ENCODE measurements at regions not wholly inside any gene's neighbourhood (a gene's known extent, or its start where the extent isn't known, plus 50 kb on each side); places are given as distances from the start of the nearest gene placed in this dataset.

DNA sequence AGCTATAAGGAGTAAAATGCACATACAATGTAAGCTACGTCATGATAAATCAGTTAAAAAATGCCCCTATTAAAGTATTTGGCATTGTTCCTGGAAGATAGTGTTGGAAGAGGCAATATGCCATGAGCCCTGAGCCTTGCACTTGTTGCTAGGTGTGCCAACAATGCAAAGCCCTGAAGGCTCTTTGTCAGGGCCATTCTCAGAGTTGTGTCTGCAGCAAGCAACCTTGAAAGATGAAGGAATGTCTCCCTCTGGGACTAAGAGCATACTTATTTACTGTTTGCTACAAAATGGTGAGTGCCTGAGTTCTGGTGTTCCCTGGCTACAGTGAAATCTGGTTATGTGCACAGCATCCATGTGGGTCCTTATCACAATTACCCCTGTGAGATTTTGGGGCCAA lies 322.3 kb upstream of the FAT3 start:
- TF ChIP-seq, protein P1, sequence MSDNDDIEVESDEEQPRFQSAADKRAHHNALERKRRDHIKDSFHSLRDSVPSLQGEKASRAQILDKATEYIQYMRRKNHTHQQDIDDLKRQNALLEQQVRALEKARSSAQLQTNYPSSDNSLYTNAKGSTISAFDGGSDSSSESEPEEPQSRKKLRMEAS (IDR thresholded peaks at IDR 0.05; ENCODE audit: low read depth): no peak
- TF ChIP-seq, protein P2, sequence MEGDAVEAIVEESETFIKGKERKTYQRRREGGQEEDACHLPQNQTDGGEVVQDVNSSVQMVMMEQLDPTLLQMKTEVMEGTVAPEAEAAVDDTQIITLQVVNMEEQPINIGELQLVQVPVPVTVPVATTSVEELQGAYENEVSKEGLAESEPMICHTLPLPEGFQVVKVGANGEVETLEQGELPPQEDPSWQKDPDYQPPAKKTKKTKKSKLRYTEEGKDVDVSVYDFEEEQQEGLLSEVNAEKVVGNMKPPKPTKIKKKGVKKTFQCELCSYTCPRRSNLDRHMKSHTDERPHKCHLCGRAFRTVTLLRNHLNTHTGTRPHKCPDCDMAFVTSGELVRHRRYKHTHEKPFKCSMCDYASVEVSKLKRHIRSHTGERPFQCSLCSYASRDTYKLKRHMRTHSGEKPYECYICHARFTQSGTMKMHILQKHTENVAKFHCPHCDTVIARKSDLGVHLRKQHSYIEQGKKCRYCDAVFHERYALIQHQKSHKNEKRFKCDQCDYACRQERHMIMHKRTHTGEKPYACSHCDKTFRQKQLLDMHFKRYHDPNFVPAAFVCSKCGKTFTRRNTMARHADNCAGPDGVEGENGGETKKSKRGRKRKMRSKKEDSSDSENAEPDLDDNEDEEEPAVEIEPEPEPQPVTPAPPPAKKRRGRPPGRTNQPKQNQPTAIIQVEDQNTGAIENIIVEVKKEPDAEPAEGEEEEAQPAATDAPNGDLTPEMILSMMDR (IDR thresholded peaks at IDR 0.05): no peak
- no peak for TF ChIP-seq POLR2AphosphoS5 (IDR thresholded peaks at IDR 0.05; ENCODE audit: low read depth, low read length)
- TF ChIP-seq, protein P3, sequence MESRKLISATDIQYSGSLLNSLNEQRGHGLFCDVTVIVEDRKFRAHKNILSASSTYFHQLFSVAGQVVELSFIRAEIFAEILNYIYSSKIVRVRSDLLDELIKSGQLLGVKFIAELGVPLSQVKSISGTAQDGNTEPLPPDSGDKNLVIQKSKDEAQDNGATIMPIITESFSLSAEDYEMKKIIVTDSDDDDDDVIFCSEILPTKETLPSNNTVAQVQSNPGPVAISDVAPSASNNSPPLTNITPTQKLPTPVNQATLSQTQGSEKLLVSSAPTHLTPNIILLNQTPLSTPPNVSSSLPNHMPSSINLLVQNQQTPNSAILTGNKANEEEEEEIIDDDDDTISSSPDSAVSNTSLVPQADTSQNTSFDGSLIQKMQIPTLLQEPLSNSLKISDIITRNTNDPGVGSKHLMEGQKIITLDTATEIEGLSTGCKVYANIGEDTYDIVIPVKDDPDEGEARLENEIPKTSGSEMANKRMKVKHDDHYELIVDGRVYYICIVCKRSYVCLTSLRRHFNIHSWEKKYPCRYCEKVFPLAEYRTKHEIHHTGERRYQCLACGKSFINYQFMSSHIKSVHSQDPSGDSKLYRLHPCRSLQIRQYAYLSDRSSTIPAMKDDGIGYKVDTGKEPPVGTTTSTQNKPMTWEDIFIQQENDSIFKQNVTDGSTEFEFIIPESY (IDR thresholded peaks at IDR 0.05; ENCODE audit: borderline replicate concordance, low read depth): no peak
- TF ChIP-seq ELF1 (IDR thresholded peaks at IDR 0.05): no peak
- TF ChIP-seq GABPA (IDR thresholded peaks at IDR 0.05; ENCODE audit: low read depth): no peak
- TF ChIP-seq YY1 (IDR thresholded peaks at IDR 0.05; ENCODE audit: low read depth): no peak
- no peak for TF ChIP-seq NFIC (IDR thresholded peaks at IDR 0.05; ENCODE audit: borderline replicate concordance)
- no peak for TF ChIP-seq FOXM1 (IDR thresholded peaks at IDR 0.05; ENCODE audit: low read depth)
- TF ChIP-seq RXRA (IDR thresholded peaks at IDR 0.05; ENCODE audit: borderline replicate concordance, low read depth): no peak
- TF ChIP-seq TCF12 (IDR thresholded peaks at IDR 0.05): no peak
- TF ChIP-seq SIN3A (IDR thresholded peaks at IDR 0.05; ENCODE audit: borderline replicate concordance, low read depth, low read length): no peak
- TF ChIP-seq RFX5 (IDR thresholded peaks at IDR 0.05; ENCODE audit: low read length): no peak

Data from SK-N-SH (cell line).